Uterus (tissue), 2 donors: ENCODE measurements at regions not wholly inside any gene's neighbourhood (a gene's known extent, or its start where the extent isn't known, plus 50 kb on each side); places are given as distances from the start of the nearest gene placed in this dataset.

Experiments used
- POLR2A ChIP-seq, 2 donors: fragments of 450-650 bp; IDR thresholded peaks; one replicate each; pipeline ENCODE4 v1.6.1; 2016; ENCODE audit warnings: antibody characterized with exemption in 2 of 2, mild to moderate bottlenecking in 1 of 2, moderate library complexity in 1 of 2
- TF ChIP-seq, protein P1 (sequence below), 4 experiments: fragments of 200-600 bp in 2 of 4; fragments of 450-650 bp in 2 of 4; sonication (generic) in 2 of 4; IDR thresholded peaks; one replicate each; pipeline ENCODE4 v1.5.1; 2016 to 2019; ENCODE audit warnings: antibody characterized with exemption in 4 of 4, mild to moderate bottlenecking in 2 of 4, moderate library complexity in 1 of 4

- no peak for TF ChIP-seq POLR2A (IDR thresholded peaks at IDR 0.05)
- TF ChIP-seq, protein P1, sequence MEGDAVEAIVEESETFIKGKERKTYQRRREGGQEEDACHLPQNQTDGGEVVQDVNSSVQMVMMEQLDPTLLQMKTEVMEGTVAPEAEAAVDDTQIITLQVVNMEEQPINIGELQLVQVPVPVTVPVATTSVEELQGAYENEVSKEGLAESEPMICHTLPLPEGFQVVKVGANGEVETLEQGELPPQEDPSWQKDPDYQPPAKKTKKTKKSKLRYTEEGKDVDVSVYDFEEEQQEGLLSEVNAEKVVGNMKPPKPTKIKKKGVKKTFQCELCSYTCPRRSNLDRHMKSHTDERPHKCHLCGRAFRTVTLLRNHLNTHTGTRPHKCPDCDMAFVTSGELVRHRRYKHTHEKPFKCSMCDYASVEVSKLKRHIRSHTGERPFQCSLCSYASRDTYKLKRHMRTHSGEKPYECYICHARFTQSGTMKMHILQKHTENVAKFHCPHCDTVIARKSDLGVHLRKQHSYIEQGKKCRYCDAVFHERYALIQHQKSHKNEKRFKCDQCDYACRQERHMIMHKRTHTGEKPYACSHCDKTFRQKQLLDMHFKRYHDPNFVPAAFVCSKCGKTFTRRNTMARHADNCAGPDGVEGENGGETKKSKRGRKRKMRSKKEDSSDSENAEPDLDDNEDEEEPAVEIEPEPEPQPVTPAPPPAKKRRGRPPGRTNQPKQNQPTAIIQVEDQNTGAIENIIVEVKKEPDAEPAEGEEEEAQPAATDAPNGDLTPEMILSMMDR (IDR thresholded peaks at IDR 0.05): no peak
Observed at GRCh38 chr9:126204708-126205225, 121.9 kb upstream of the MVB12B start.
